H1 (cell line): ENCODE measurements at regions not wholly inside any gene's neighbourhood (a gene's known extent, or its start where the extent isn't known, plus 50 kb on each side); places are given as distances from the start of the nearest gene placed in this dataset.

Experiments used
- CTCF ChIA-PET: fragments of 300-600 bp; sonication (Branson Sonifier 250); formaldehyde crosslinking; loops from one replicate; lab custom pipeline; 2021; ENCODE audit not compliant: partially characterized antibody; lab: Charles Lee
- POLR2A ChIA-PET: fragments of 300-600 bp; sonication (Branson Sonifier 250); formaldehyde crosslinking; loops from one replicate; lab custom pipeline; 2021; ENCODE audit warnings: inconsistent platforms; ENCODE audit not compliant: partially characterized antibody; lab: Charles Lee
- DNase-seq, 2 experiments: peaks; one replicate each; pipeline versions ENCODE4 v3.0.0 to v3.0.0-alpha.2; 2010 to 2022; ENCODE audit warnings: low spot score in 2 of 2, low read depth in 1 of 2, mixed read lengths in 1 of 2
- FAIRE-seq: peaks from 2 replicates; lab custom pipeline; 2011; peaks lifted over from hg19 to GRCh38; lab: Jason Lieb, UNC
- H2AFZ ChIP-seq: 2 replicates; pipeline ENCODE4 v1.8.1; 2012; ENCODE audit warnings: low read length, inconsistent platforms
- H2AK5ac ChIP-seq: 2 replicates; pipeline ENCODE4 v1.6.1; 2013; ENCODE audit warnings: low read depth, low read length
- H2BK120ac ChIP-seq: replicated peaks from 2 replicates; pipeline ENCODE3; 2013; ENCODE audit warnings: low read depth, low read length, inconsistent platforms
- H2BK12ac ChIP-seq: 2 replicates; pipeline ENCODE4 v1.6.1; 2013; ENCODE audit warnings: low read depth, low read length
- H2BK15ac ChIP-seq: 2 replicates; pipeline ENCODE4 v1.6.1; 2013; ENCODE audit warnings: low read length
- H2BK20ac ChIP-seq: 2 replicates; pipeline ENCODE4 v1.6.1; 2013; ENCODE audit warnings: low read length
- H2BK5ac ChIP-seq: 2 replicates; pipeline ENCODE4 v1.6.1; 2013; ENCODE audit warnings: low read depth, low read length
- H3K14ac ChIP-seq: 2 replicates; pipeline ENCODE4 v1.6.1; 2013; ENCODE audit warnings: inconsistent platforms; ENCODE audit not compliant: insufficient read length
- H3K18ac ChIP-seq: 2 replicates; pipeline ENCODE4 v1.6.1; 2013; ENCODE audit warnings: low read length; ENCODE audit errors: extremely low read depth
- H3K23ac ChIP-seq: 2 replicates; pipeline ENCODE4 v1.6.1; 2013; ENCODE audit warnings: inconsistent platforms; ENCODE audit not compliant: insufficient read length
- H3K23me2 ChIP-seq: 2 replicates; pipeline ENCODE4 v1.6.1; 2013; ENCODE audit warnings: low read depth, low read length
- H3K27ac ChIP-seq: 2 replicates; pipeline ENCODE4 v1.6.1; 2011; ENCODE audit warnings: low read depth, low read length, inconsistent platforms
- H3K27me3 ChIP-seq, 4 experiments: replicated peaks in 1 of 4; 1 replicate in 1 of 4; 2 replicates in 3 of 4; pipeline versions ENCODE4 v1.6.1 to v1.8.1; 2011 to 2013; ENCODE audit warnings: low read length in 3 of 4, mild to moderate bottlenecking in 3 of 4, inconsistent platforms in 2 of 4, mixed read lengths in 2 of 4, moderate library complexity in 1 of 4; ENCODE audit not compliant: control insufficient read depth in 3 of 4, insufficient read depth in 3 of 4; ENCODE audit errors: extremely low read depth in 1 of 4
- H3K36me3 ChIP-seq, 4 experiments: 2 replicates each; pipeline versions ENCODE4 v1.6.1 to v1.8.1; 2011 to 2013; ENCODE audit warnings: mild to moderate bottlenecking in 4 of 4, low read length in 3 of 4, moderate library complexity in 2 of 4, control low read depth in 1 of 4, inconsistent platforms in 1 of 4; ENCODE audit not compliant: insufficient read depth in 4 of 4, control insufficient read depth in 2 of 4
- H3K4ac ChIP-seq: replicated peaks from 2 replicates; pipeline ENCODE3; 2013; ENCODE audit warnings: low read length, low read depth, mixed read lengths, inconsistent platforms; ENCODE audit not compliant: insufficient read length
- H3K4me1 ChIP-seq, 4 experiments: replicated peaks in 1 of 4; 1 replicate in 1 of 4; 2 replicates in 3 of 4; pipeline versions ENCODE4 v1.6.1 to v1.8.1; 2011 to 2013; ENCODE audit warnings: low read length in 3 of 4, inconsistent platforms in 2 of 4, mixed read lengths in 1 of 4; ENCODE audit not compliant: insufficient read depth in 4 of 4, control insufficient read depth in 3 of 4
- H3K4me2 ChIP-seq, 2 experiments: 2 replicates each; pipeline versions ENCODE4 v1.6.1 to v1.8.1; 2011 to 2013; ENCODE audit warnings: low read depth in 2 of 2, low read length in 2 of 2, control low read depth in 1 of 2, inconsistent platforms in 1 of 2, mild to moderate bottlenecking in 1 of 2; ENCODE audit not compliant: insufficient read depth in 1 of 2
- H3K4me3 ChIP-seq, 4 experiments: fragments of 200-600, 300-600 bp in 1 of 4; sonication (generic), shearing (Covaris generic), sonication (Bioruptor Twin) in 1 of 4; 2 replicates each; pipeline versions ENCODE4 v1.5.1 to v1.8.1; 2011 to 2016; ENCODE audit warnings: low read length in 4 of 4, low read depth in 3 of 4, control low read depth in 2 of 4, inconsistent platforms in 2 of 4, mild to moderate bottlenecking in 2 of 4, mixed read lengths in 1 of 4, moderate library complexity in 1 of 4; ENCODE audit not compliant: insufficient read depth in 2 of 4; ENCODE audit errors: extremely low read depth in 1 of 4
- H3K56ac ChIP-seq: replicated peaks from 2 replicates; pipeline ENCODE3; 2013; ENCODE audit warnings: low read depth, mild to moderate bottlenecking, mixed read lengths, low read length, inconsistent platforms; ENCODE audit not compliant: insufficient read length
- H3K79me1 ChIP-seq: 2 replicates; pipeline ENCODE4 v1.6.1; 2013; ENCODE audit warnings: low read depth, low read length, control low read depth
- H3K79me2 ChIP-seq, 2 experiments: 2 replicates each; pipeline versions ENCODE4 v1.6.1 to v1.8.1; 2012 to 2013; ENCODE audit warnings: low read length in 2 of 2, mild to moderate bottlenecking in 2 of 2, inconsistent platforms in 1 of 2; ENCODE audit not compliant: insufficient read depth in 2 of 2, control insufficient read depth in 1 of 2
- H3K9ac ChIP-seq, 4 experiments: replicated peaks in 1 of 4; 1 replicate in 1 of 4; 2 replicates in 3 of 4; pipeline versions ENCODE4 v1.6.1 to v1.8.1; 2011 to 2013; ENCODE audit warnings: low read depth in 3 of 4, low read length in 3 of 4, control low read depth in 2 of 4, mild to moderate bottlenecking in 2 of 4, moderate library complexity in 2 of 4, inconsistent platforms in 1 of 4; ENCODE audit errors: extremely low read depth in 1 of 4
- H3K9me3 ChIP-seq, 2 experiments: 2 replicates each; pipeline versions ENCODE4 v1.6.1 to v1.8.1; 2012 to 2013; ENCODE audit warnings: mild to moderate bottlenecking in 2 of 2, moderate library complexity in 2 of 2, control low read depth in 1 of 2, inconsistent platforms in 1 of 2, low read depth in 1 of 2, low read length in 1 of 2, mixed read lengths in 1 of 2; ENCODE audit not compliant: insufficient read depth in 2 of 2
- H4K20me1 ChIP-seq, 2 experiments: replicated peaks in 1 of 2; 2 replicates each; pipeline versions ENCODE3 to v1.8.1; 2011 to 2013; ENCODE audit warnings: inconsistent platforms in 2 of 2, low read length in 2 of 2, mild to moderate bottlenecking in 1 of 2; ENCODE audit not compliant: insufficient read depth in 2 of 2, control insufficient read depth in 1 of 2
- H4K5ac ChIP-seq: 2 replicates; pipeline ENCODE4 v1.6.1; 2013; ENCODE audit warnings: low read length, low read depth, mixed read lengths, inconsistent platforms; ENCODE audit not compliant: insufficient read length
- H4K8ac ChIP-seq: 2 replicates; pipeline ENCODE4 v1.8.0; 2013; ENCODE audit warnings: mild to moderate bottlenecking, moderate library complexity, low read length, inconsistent platforms; ENCODE audit not compliant: insufficient read depth; ENCODE audit errors: extremely low read depth
- H4K91ac ChIP-seq: replicated peaks from 2 replicates; pipeline ENCODE3; 2013; ENCODE audit warnings: low read length, mixed read lengths, inconsistent platforms; ENCODE audit not compliant: insufficient read length
- BCL11A ChIP-seq, 2 experiments: IDR thresholded peaks; one replicate each; pipeline ENCODE4 v1.6.1; 2011; ENCODE audit warnings: low read depth in 2 of 2, low read length in 2 of 2, mild to moderate bottlenecking in 2 of 2
- CHD2 ChIP-seq: IDR thresholded peaks from 2 replicates; pipeline ENCODE4 v1.6.1; 2012; ENCODE audit warnings: low read length, improper control_type of control experiment
- JUN ChIP-seq: IDR thresholded peaks from 2 replicates; pipeline ENCODE4 v1.6.1; 2011; ENCODE audit warnings: low read depth, mild to moderate bottlenecking, improper control_type of control experiment, low read length
- KDM5A ChIP-seq: fragments of 200-600 bp; IDR thresholded peaks from 2 replicates; pipeline ENCODE4 v1.7.1; 2012; ENCODE audit warnings: mild to moderate bottlenecking, low read length, inconsistent platforms, mixed read lengths
- NRF1 ChIP-seq: IDR thresholded peaks from 2 replicates; pipeline ENCODE4 v1.6.1; 2011; ENCODE audit warnings: mild to moderate bottlenecking, low read depth, low read length, improper control_type of control experiment
- POLR2AphosphoS5 ChIP-seq: IDR thresholded peaks from 2 replicates; pipeline ENCODE4 v1.6.1; 2011; ENCODE audit warnings: low read depth, low read length
- WGBS, 2 experiments: shearing (Covaris generic) in 1 of 2; methylation state at CpG; one replicate each; pipeline versions ENCODE4 v1.1.6 to v1.1.7; 2013 to 2015; ENCODE audit warnings: low lambda C conversion rate in 2 of 2, mixed read lengths in 2 of 2, inconsistent platforms in 1 of 2, low coverage in 1 of 2, missing lambda C conversion rate in 1 of 2; ENCODE audit not compliant: insufficient replicate concordance in 2 of 2, insufficient coverage in 1 of 2, insufficient read length in 1 of 2; ENCODE audit errors: extremely low coverage in 1 of 2, missing lambda C conversion rate in 1 of 2; 5-methylcytosine and 5-hydroxymethylcytosine counted together
- TF ChIP-seq, protein P1 (sequence below): IDR thresholded peaks from 2 replicates; pipeline ENCODE4 v1.6.1; 2011; ENCODE audit warnings: low read length, improper control_type of control experiment
- TF ChIP-seq, protein P2 (sequence below): IDR thresholded peaks from 2 replicates; pipeline ENCODE4 v1.6.1; 2012; ENCODE audit warnings: inconsistent platforms

DNA sequence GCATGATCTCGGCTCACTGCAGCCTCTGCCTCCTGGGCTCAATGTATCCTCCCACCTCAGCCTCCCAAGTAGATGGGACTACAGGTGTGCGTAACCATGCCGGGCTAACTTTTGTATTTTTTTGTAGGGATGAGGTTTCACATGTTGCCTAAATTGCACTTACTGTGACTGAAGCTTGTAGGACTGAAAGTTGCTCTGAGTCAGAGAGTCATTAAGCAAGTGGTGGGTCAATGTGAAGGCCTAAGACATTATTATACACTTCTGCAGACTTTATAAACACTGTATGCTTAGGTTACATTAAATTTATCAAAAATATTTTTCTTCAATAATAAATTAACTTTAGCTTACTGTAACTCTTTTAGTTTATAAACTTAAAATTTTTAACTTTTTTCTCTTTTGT lies 170.2 kb downstream of the FAT4 start:
- Histone ChIP-seq H3K79me2 (no peaks in the 10 kb centered on the region), H2BK120ac (no peak overlapping the region), H3K27ac (no peak overlapping the region), H3K4me2 (no peak overlapping the region), H3K23ac (no peak overlapping the region), H2BK5ac (no peak overlapping the region), H3K36me3 (no peaks in the 10 kb centered on the region), H2BK12ac (no peak overlapping the region), H3K23me2 (no peaks in the 10 kb centered on the region; the same call in 1 of the 2 replicates), H3K27me3 (no peaks in the 10 kb centered on the region), H3K56ac (no peak overlapping the region), H3K9ac (no peak overlapping the region), H2BK15ac (no peak overlapping the region), H4K8ac (no peak overlapping the region), H3K79me1 (no peaks in the 10 kb centered on the region), H2AK5ac (no peak overlapping the region), H3K14ac (no peak overlapping the region), H4K91ac (no peak overlapping the region), H4K20me1 (no peaks in the 10 kb centered on the region), H3K4ac (no peak overlapping the region), H2AFZ (no peak overlapping the region), H3K9me3 (no peaks in the 10 kb centered on the region), H2BK20ac (no peak overlapping the region), H3K4me3 (no peak overlapping the region), H3K4me1 (no peaks in the 10 kb centered on the region), H4K5ac (no peak overlapping the region), H3K18ac (no peak overlapping the region)
- FAIRE-seq (no peak), DNase-seq (no peak)
- ChIA-PET CTCF (interaction anchor here (2.2 kb wide), 1 partner anchor 266 kb away, joined by 6 read pairs; no protein-coding TSS in a partner anchor), POLR2A (no interaction called here)
- TF ChIP-seq, protein P1, sequence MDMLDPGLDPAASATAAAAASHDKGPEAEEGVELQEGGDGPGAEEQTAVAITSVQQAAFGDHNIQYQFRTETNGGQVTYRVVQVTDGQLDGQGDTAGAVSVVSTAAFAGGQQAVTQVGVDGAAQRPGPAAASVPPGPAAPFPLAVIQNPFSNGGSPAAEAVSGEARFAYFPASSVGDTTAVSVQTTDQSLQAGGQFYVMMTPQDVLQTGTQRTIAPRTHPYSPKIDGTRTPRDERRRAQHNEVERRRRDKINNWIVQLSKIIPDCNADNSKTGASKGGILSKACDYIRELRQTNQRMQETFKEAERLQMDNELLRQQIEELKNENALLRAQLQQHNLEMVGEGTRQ = no peak
- TF ChIP-seq KDM5A (no peak), BCL11A (IDR thresholded peaks at IDR 0.05; ENCODE audit: low read depth in 2 of 2, low read length in 2 of 2) (no peak), JUN (no peak), CHD2 (no peak), NRF1 (no peak), POLR2AphosphoS5 (no peak)
- TF ChIP-seq, protein P2, sequence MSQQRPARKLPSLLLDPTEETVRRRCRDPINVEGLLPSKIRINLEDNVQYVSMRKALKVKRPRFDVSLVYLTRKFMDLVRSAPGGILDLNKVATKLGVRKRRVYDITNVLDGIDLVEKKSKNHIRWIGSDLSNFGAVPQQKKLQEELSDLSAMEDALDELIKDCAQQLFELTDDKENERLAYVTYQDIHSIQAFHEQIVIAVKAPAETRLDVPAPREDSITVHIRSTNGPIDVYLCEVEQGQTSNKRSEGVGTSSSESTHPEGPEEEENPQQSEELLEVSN = no peak
- WGBS, 2 experiments = 90% methylated on average over 3 of the region's 3 CpGs; no CpG with 5 or more reads in 1 of the 2 experiments
